Gastroesophageal sphincter (tissue), 4 donors: ENCODE measurements at regions not wholly inside any gene's neighbourhood (a gene's known extent, or its start where the extent isn't known, plus 50 kb on each side); places are given as distances from the start of the nearest gene placed in this dataset.
A peak's percentile ranks its signal among the peaks of the same experiment; 100 is the strongest.

Experiments used
- ATAC-seq: fragments of 150-250 bp; one replicate; pipeline ENCODE4 v1.9.1; 2016; ENCODE audit warnings: mild to moderate bottlenecking, moderate library complexity
- H3K27ac ChIP-seq, 4 donors: fragments of 200-600 bp; sonication (generic) in 3 of 4; 1 replicate in 3 of 4; 2 replicates in 1 of 4; pipeline ENCODE4 v1.5.1; 2016 to 2019
- H3K27me3 ChIP-seq: fragments of 200-600 bp; sonication (generic); one replicate; pipeline ENCODE4 v1.5.1; 2019
- H3K36me3 ChIP-seq, 2 donors: fragments of 200-600 bp; sonication (generic); one replicate each; pipeline ENCODE4 v1.5.1; 2019; ENCODE audit warnings: control low read depth in 1 of 2
- H3K4me1 ChIP-seq, 3 donors: fragments of 200-600 bp; sonication (generic); 1 replicate in 2 of 3; 2 replicates in 1 of 3; pipeline ENCODE4 v1.5.1; 2016 to 2019; ENCODE audit warnings: control low read depth in 2 of 3
- H3K4me3 ChIP-seq, 2 donors: fragments of 200-600 bp; sonication (generic); one replicate each; pipeline ENCODE4 v1.5.1; 2019; ENCODE audit warnings: mild to moderate bottlenecking in 1 of 2, moderate library complexity in 1 of 2
- H3K9me3 ChIP-seq, 3 donors: fragments of 200-600 bp; sonication (generic); one replicate each; pipeline ENCODE4 v1.5.1; 2017 to 2019; ENCODE audit warnings: control low read depth in 2 of 3
- CTCF ChIP-seq, 4 experiments: fragments of 200-600 bp in 2 of 4; fragments of 450-650 bp in 2 of 4; sonication (generic) in 1 of 4; IDR thresholded peaks; one replicate each; pipeline ENCODE4 v1.5.1; 2017 to 2019; ENCODE audit warnings: antibody characterized with exemption in 4 of 4, mild to moderate bottlenecking in 2 of 4, moderate library complexity in 2 of 4
- EP300 ChIP-seq: sonication (generic); formaldehyde crosslinking; IDR thresholded peaks from one replicate; pipeline ENCODE4 v1.6.1; 2017; ENCODE audit warnings: antibody characterized with exemption, mild to moderate bottlenecking
- POLR2A ChIP-seq, 2 donors: fragments of 450-650 bp; IDR thresholded peaks; one replicate each; pipeline ENCODE4 v1.6.1; 2017; ENCODE audit warnings: antibody characterized with exemption in 2 of 2, mild to moderate bottlenecking in 2 of 2, moderate library complexity in 1 of 2
- POLR2AphosphoS5 ChIP-seq: sonication (generic); formaldehyde crosslinking; IDR thresholded peaks from one replicate; pipeline ENCODE4 v1.6.1; 2017; ENCODE audit warnings: antibody characterized with exemption
- WGBS, 2 donors: methylation state at CpG; one replicate each; pipeline ENCODE4 v1.1.5; 2018; ENCODE audit warnings: low coverage in 1 of 2; 5-methylcytosine and 5-hydroxymethylcytosine counted together

GRCh38 chr15:26294059-26294689, 431.0 kb upstream of the ATP10A start:
- Histone ChIP-seq H3K4me1 (peaks cover 0 to 35% (median 3%) of the 10 kb centered on the region in 3 donors), H3K4me3 (no peak overlapping the region), H3K27me3 (no peaks in the 10 kb centered on the region), H3K27ac (no peak overlapping the region), H3K9me3 (no peaks in the 10 kb centered on the region), H3K36me3 (no peaks in the 10 kb centered on the region)
- peak; percentile 69 for ATAC-seq
- TF ChIP-seq CTCF (IDR thresholded peaks at IDR 0.05) (peak in 2 of 4 experiments; percentile 17 to 51), POLR2AphosphoS5 (no peak), POLR2A (IDR thresholded peaks at IDR 0.05) (no peak), EP300 (no peak)
- WGBS, 2 donors: 48 to 80% methylated on average over 1 to 2 of the region's 5 CpGs

GRCh38 chr15:26287381-26287780, 424.3 kb upstream of the ATP10A start:
- no peak overlapping the region for H3K27ac ChIP-seq
- no peak for TF ChIP-seq EP300
- no peak for TF ChIP-seq POLR2A (IDR thresholded peaks at IDR 0.05)
- no peak for TF ChIP-seq CTCF (IDR thresholded peaks at IDR 0.05)
- no peak overlapping the region for H3K4me3 ChIP-seq
- ATAC-seq: no peak
- H3K4me1 ChIP-seq: no peaks in the 10 kb centered on the region
- H3K36me3 ChIP-seq: no peaks in the 10 kb centered on the region
- H3K27me3 ChIP-seq: no peaks in the 10 kb centered on the region
- H3K9me3 ChIP-seq: peaks cover 0 to 14% (median 0%) of the 10 kb centered on the region in 3 donors

- no peak for ATAC-seq
- Histone ChIP-seq H3K27ac (no peak overlapping the region), H3K27me3 (no peaks in the 10 kb centered on the region), H3K4me1 (no peaks in the 10 kb centered on the region), H3K36me3 (no peaks in the 10 kb centered on the region), H3K9me3 (no peaks in the 10 kb centered on the region), H3K4me3 (no peak overlapping the region)
- 78 to 84% methylated on average over 1 of the region's 1 CpG for WGBS, 2 donors
- TF ChIP-seq EP300 (no peak), POLR2A (IDR thresholded peaks at IDR 0.05) (no peak), POLR2AphosphoS5 (no peak), CTCF (IDR thresholded peaks at IDR 0.05) (no peak)
These were observed 417.2 kb upstream of the ATP10A start for GRCh38 chr15:26280281-26280680.

- H3K9me3 ChIP-seq: no peaks in the 10 kb centered on the region
- H3K27ac ChIP-seq: peak overlapping the region in 1 of 4 donors; percentile 45
- H3K36me3 ChIP-seq: no peaks in the 10 kb centered on the region
- no peaks in the 10 kb centered on the region for H3K27me3 ChIP-seq
- no peak for ATAC-seq
- no peak overlapping the region for H3K4me3 ChIP-seq
- no peak for TF ChIP-seq POLR2A (IDR thresholded peaks at IDR 0.05)
- no peak for TF ChIP-seq CTCF (IDR thresholded peaks at IDR 0.05)
- TF ChIP-seq POLR2AphosphoS5: no peak
- no peak for TF ChIP-seq EP300
- H3K4me1 ChIP-seq: peaks cover 0 to 6% (median 0%) of the 10 kb centered on the region in 3 donors
- 67 to 71% methylated on average over 5 to 6 of the region's 6 CpGs for WGBS, 2 donors
These were observed 398.8 kb upstream of the ATP10A start for GRCh38 chr15:26261966-26262365.

- peak overlapping the region in 1 of 4 donors; percentile 45 for H3K27ac ChIP-seq
- H3K4me3 ChIP-seq: no peak overlapping the region
- H3K4me1 ChIP-seq: peaks cover 0 to 6% (median 0%) of the 10 kb centered on the region in 3 donors
- peak; percentile 86 for ATAC-seq
- TF ChIP-seq CTCF (IDR thresholded peaks at IDR 0.05): no peak
- TF ChIP-seq POLR2AphosphoS5: no peak
- TF ChIP-seq EP300: no peak
- TF ChIP-seq POLR2A (IDR thresholded peaks at IDR 0.05): no peak
- WGBS, 2 donors: 0 to 34% methylated on average over 2 to 4 of the region's 5 CpGs
- no peaks in the 10 kb centered on the region for H3K27me3 ChIP-seq
- no peaks in the 10 kb centered on the region for H3K9me3 ChIP-seq
- H3K36me3 ChIP-seq: no peaks in the 10 kb centered on the region
These were observed 398.3 kb upstream of the ATP10A start for GRCh38 chr15:26261413-26261812.
